Vagina (tissue), 2 donors: ENCODE measurements at regions not wholly inside any gene's neighbourhood (a gene's known extent, or its start where the extent isn't known, plus 50 kb on each side); places are given as distances from the start of the nearest gene placed in this dataset.

Experiments
- POLR2A ChIP-seq, 2 donors: fragments of 450-650 bp; IDR thresholded peaks; one replicate each; pipeline ENCODE4 v1.6.1; 2017; ENCODE audit warnings: antibody characterized with exemption in 2 of 2, mild to moderate bottlenecking in 2 of 2, moderate library complexity in 2 of 2
- TF ChIP-seq, protein P1 (sequence below), 3 experiments: fragments of 450-650 bp in 2 of 3; fragments of 200-600 bp in 1 of 3; sonication (generic) in 1 of 3; IDR thresholded peaks; one replicate each; pipeline ENCODE4 v1.5.1; 2017 to 2019; ENCODE audit warnings: antibody characterized with exemption in 3 of 3, mild to moderate bottlenecking in 2 of 3, moderate library complexity in 2 of 3

DNA sequence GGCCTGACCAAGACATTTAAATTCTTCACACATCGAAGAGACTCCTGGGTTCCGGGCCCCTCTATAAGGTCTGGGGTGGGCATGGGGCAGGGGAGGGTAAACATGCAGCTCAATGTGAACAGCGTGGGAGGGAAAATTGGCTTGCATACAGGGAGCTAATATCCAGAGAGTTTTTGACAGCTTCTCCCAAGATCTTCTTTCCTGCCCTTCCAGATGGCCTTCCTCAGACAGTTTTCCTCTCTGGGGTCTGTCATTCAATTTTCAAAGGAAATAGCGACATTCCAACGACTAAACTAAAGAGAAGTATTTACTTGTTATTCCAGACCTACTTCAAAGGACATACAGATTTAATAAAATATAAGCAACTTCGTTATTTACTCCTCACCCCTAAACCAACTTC lies 1030.6 kb downstream of the MCTP2 start:
- TF ChIP-seq, protein P1, sequence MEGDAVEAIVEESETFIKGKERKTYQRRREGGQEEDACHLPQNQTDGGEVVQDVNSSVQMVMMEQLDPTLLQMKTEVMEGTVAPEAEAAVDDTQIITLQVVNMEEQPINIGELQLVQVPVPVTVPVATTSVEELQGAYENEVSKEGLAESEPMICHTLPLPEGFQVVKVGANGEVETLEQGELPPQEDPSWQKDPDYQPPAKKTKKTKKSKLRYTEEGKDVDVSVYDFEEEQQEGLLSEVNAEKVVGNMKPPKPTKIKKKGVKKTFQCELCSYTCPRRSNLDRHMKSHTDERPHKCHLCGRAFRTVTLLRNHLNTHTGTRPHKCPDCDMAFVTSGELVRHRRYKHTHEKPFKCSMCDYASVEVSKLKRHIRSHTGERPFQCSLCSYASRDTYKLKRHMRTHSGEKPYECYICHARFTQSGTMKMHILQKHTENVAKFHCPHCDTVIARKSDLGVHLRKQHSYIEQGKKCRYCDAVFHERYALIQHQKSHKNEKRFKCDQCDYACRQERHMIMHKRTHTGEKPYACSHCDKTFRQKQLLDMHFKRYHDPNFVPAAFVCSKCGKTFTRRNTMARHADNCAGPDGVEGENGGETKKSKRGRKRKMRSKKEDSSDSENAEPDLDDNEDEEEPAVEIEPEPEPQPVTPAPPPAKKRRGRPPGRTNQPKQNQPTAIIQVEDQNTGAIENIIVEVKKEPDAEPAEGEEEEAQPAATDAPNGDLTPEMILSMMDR (IDR thresholded peaks at IDR 0.05), result no peak
- TF ChIP-seq POLR2A (IDR thresholded peaks at IDR 0.05), result no peak
